Liver (tissue), 3 donors: ENCODE measurements at regions not wholly inside any gene's neighbourhood (a gene's known extent, or its start where the extent isn't known, plus 50 kb on each side); places are given as distances from the start of the nearest gene placed in this dataset.

Experiments
- ATF3 ChIP-seq: IDR thresholded peaks from 2 replicates; pipeline ENCODE4 v1.6.1; 2016; ENCODE audit warnings: antibody characterized with exemption
- CTCF ChIP-seq: fragments of 150-350 bp; IDR thresholded peaks from 2 replicates; pipeline ENCODE4 v1.5.1; 2017; ENCODE audit warnings: improper control_type of control experiment, low read depth, low read length; ENCODE audit not compliant: missing input control
- NR2F2 ChIP-seq: IDR thresholded peaks from 2 replicates; pipeline ENCODE4 v1.6.1; 2016; ENCODE audit warnings: antibody characterized with exemption
- donor health status: healthy.
- donor health status: healthy.

GRCh38 chr16:73978407-73978784, 318.2 kb upstream of the PSMD7 start:
- no peak for TF ChIP-seq NR2F2
- no peak for TF ChIP-seq CTCF
- no peak for TF ChIP-seq ATF3
